Umbilical cord (tissue), 1 donor: ENCODE measurements at regions not wholly inside any gene's neighbourhood (a gene's known extent, or its start where the extent isn't known, plus 50 kb on each side); places are given as distances from the start of the nearest gene placed in this dataset.
"Not testable (repeated sequence)": the region's sequence is repeated elsewhere in the genome, so short reads cannot be mapped to it uniquely, and the experiment has no call there.

ENCODE experiments used
- DNase-seq: peaks from one replicate; pipeline ENCODE4 v3.0.0-alpha.2; 2015; ENCODE audit warnings: low spot score

- no peak for DNase-seq
Measured at GRCh38 chr3:165919284-165919683, 82.1 kb upstream of the BCHE start.

- DNase-seq, result no peak
Measured at GRCh38 chr3:165918657-165918979, 81.4 kb upstream of the BCHE start.

GRCh38 chr3:165917938-165918656, 80.9 kb upstream of the BCHE start:
- not testable (repeated sequence) for DNase-seq

GRCh38 chr3:165915104-165915503, 77.9 kb upstream of the BCHE start:
- not testable (repeated sequence) for DNase-seq

GRCh38 chr3:165903885-165904630, 66.8 kb upstream of the BCHE start:
- no peak for DNase-seq

- no peak for DNase-seq
Measured at GRCh38 chr3:165899066-165899465, 61.8 kb upstream of the BCHE start.

- no peak for DNase-seq
Measured at GRCh38 chr3:165897137-165897536, 59.9 kb upstream of the BCHE start.

GRCh38 chr3:165895919-165896318, 58.7 kb upstream of the BCHE start:
- no peak for DNase-seq

- DNase-seq, result no peak
Measured at GRCh38 chr3:165892565-165892964, 55.3 kb upstream of the BCHE start.
